Medulla oblongata (tissue), 1 donor: ENCODE measurements at regions not wholly inside any gene's neighbourhood (a gene's known extent, or its start where the extent isn't known, plus 50 kb on each side); places are given as distances from the start of the nearest gene placed in this dataset.
"Not testable (repeated sequence)": the region's sequence is repeated elsewhere in the genome, so short reads cannot be mapped to it uniquely, and the experiment has no call there.

Experiments
- DNase-seq: peaks from one replicate; pipeline ENCODE4 v3.0.0-alpha.2; 2015; ENCODE audit errors: extremely low spot score

- not testable (repeated sequence) for DNase-seq
Observed at GRCh38 chr6:26720663-26721218, 61.2 kb upstream of the ZNF322 start.

DNA sequence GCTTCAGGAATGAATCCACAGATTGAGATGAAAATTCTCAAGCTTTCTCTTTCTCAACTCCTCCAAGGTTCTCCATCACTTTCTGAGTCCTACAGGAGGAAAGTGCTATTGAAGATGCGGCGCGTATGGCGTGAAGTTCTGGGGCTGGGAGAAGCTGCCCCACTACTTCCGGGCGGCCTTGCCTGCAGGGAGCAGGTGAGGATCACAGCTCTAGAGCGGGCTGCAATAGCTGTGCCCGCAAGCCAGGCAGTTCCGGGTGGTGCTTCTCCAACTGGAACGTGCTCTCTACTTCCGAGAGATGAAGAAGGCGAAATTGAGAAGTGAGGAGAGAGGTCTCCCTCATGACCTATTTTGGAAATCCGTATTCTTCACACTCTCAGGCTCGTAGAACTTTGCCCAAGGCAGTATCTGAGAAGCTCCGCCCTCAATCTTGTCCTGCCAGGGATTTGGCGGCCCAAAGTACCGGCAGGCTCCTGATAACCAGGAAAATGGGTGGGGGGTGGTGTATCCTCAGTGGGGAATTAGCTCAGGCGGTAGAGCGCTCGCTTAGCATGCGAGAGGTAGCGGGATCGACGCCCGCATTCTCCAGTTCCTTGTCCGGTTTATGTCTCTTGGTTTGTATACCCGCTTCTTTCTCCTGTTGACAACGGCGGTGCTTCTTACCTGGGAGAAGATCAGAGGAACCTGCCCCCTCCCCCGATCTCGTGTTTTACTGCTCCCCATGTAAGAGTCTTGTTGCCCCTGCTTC, 70.6 kb upstream of the ZNF322 start:
- not testable (repeated sequence) for DNase-seq

GRCh38 chr6:26734776-26735472, 75.4 kb upstream of the ZNF322 start:
- not testable (repeated sequence) for DNase-seq

DNA sequence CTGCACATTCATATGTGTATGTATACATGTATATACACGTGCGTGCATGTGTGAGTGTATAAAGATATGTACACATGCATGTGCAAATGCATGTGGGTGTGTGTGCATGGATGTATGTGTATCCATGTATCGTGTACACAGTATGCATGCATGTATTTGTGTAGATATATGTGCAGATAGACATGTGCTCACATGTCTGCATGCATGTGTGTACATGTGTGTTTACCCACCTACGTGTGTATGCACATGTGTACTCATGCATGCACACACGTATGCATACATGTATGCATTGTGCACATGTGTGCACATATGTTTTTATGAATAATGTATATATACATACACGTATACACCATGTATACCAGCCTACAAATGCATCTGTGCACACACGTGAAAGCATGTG, 80.3 kb upstream of the ZNF322 start:
- no peak for DNase-seq

DNA sequence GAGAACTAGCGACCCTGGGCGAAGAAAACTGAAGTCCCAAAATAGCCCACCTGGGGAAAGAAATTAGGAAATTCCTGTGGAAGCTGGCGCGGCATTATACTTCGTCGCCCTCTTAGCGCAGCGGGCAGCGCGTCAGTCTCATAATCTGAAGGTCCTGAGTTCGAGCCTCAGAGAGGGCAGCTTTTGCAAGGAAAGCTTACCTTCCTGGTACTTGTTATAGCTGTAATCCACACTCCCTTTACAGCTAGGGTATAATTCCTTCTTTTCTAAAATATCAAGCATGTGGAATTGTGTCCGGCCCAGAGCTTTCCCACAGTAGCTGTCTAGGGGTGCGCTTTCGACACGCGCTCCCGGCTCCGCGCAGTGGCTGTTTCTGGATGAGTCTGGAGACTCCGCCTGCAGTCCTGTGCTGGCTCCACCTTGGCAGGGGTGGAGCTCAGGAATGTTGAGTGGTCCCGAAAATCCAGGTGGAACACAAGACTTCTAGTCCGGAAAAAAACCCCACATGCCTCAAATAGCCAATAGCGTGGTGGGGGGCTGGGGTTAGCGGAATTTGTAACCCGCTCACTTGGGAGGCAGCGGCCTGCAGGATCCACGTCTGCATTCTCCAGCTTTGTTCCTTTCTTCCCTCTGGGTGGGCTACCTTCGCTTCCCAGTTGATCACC, 83.7 kb upstream of the ZNF322 start:
- DNase-seq, result no peak

- DNase-seq, result no peak
Observed at GRCh38 chr6:26743941-26744699, 84.6 kb upstream of the ZNF322 start.

- DNase-seq, result not testable (repeated sequence)
Observed at GRCh38 chr6:26744837-26745282, 85.3 kb upstream of the ZNF322 start.

DNA sequence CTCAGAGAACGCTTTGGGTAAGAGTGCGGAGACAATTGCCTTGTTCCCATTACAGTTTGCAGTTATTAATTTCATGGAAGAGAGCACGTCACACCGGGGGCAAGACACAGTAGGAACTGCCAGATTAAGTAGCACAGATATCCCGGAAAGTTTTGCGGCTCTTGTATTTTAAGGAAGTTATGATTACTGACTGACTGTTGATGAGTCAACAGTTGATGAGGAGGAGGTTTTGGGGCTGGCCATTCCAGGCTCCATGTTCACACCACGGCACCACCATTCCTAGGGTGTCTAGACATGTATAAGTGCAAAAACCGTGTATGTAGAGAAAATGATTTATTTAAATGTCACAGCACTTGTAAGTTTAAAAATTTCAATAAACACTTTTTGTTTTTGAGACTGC, 86.4 kb upstream of the ZNF322 start:
- DNase-seq, result not testable (repeated sequence)

- DNase-seq, result not testable (repeated sequence)
Observed at GRCh38 chr6:26749126-26749758, 89.7 kb upstream of the ZNF322 start.

- DNase-seq, result not testable (repeated sequence)
Observed at GRCh38 chr6:26749759-26750126, 90.2 kb upstream of the ZNF322 start.

GRCh38 chr6:26754212-26754611, 94.7 kb upstream of the ZNF322 start:
- no peak for DNase-seq

DNA sequence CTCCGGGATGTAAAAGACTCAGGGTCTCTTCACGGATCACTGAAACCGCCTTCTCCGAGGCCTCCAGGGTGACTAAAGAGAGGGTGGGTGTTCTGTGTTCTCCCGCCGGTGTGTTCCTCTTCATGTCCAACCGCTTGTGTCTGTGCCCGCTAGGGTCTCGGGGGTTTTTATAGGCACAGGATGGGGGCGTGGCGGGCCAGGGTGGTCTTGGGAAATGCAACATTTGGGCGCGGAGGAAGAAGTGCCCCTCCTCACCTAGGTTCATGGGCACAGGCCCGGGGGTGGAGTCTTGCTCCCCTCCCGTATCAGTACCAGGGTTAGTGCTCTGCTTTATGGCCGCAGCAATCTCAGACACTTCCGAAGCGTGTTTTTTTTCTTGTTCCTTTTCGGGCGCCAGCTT, 95.3 kb upstream of the ZNF322 start:
- DNase-seq, result not testable (repeated sequence)

GRCh38 chr6:26756067-26756805, 96.7 kb upstream of the ZNF322 start:
- DNase-seq, result not testable (repeated sequence)

DNA sequence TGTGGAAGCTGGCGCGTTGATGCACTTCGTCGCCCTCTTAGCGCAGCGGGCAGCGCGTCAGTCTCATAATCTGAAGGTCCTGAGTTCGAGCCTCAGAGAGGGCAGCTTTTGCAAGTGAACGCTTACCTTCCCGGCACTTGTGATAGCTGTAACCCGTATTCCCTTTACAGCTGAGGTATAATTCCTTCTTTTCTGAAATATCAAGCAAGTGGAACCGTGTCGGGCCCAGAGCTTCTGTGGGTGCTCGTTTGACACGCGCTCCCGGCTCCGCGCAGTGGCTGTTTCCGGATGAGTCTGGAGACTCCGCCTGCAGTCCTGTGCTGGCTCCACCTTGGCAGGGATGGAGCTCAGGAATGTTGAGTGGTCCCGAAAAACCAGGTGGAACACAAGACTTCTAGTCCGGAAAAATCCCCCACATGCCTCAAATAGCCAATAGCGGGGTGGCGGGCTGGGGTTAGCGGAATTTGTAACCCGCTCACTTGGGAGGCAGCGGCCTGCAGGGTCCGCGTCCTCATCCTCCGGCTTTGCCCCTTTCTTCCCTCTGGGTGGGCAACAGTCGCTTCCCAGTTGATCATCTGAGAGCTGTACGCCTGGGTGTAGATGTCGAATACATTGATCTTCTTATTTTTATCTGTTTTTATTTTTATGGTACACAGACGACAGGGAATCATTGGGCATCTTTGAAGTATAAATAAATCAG, 106.8 kb upstream of the ZNF322 start:
- not testable (repeated sequence) for DNase-seq

- DNase-seq, result not testable (repeated sequence)
Observed at GRCh38 chr6:26770941-26771666, 111.6 kb upstream of the ZNF322 start.

DNA sequence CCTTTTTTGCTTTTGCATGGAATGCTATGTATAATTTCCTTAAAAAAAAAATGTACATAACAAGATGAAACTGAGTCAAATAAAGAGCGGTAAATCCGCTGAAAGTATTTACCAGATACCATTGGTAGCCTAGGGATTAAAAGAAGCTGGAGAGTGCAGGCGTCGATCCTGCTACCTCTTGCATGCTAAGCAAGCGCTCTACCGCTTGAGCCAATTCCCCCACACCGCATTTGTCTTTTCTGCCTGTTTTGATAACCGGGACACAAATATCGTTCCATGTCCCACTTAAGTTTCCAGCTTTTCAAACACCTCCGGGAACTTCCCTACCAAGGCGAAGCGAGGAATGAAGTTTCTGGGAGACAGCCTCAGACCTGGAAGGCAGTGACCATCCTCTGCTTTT, 113.9 kb upstream of the ZNF322 start:
- not testable (repeated sequence) for DNase-seq

- not testable (repeated sequence) for DNase-seq
Observed at GRCh38 chr6:26780563-26780962, 121.0 kb upstream of the ZNF322 start.

GRCh38 chr6:26795474-26796307, 136.1 kb upstream of the ZNF322 start:
- DNase-seq, result not testable (repeated sequence)
